ENCODE measurements at regions not wholly inside any gene's neighbourhood (a gene's known extent, or its start where the extent isn't known, plus 50 kb on each side); places are given as distances from the start of the nearest gene placed in this dataset.

- FAIRE-seq, result no peak
- no peak for DNase-seq (ENCODE audit: low spot score in 2 of 2)
Measured at GRCh38 chr17:33469911-33470310, 176.8 kb upstream of the ASIC2 start.

GRCh38 chr17:33473061-33473460 lies 180.0 kb upstream of the ASIC2 start:
- DNase-seq (ENCODE audit: low spot score in 2 of 2), result no peak

GRCh38 chr17:33474789-33475188 lies 181.7 kb upstream of the ASIC2 start:
- FAIRE-seq (no peak), DNase-seq (ENCODE audit: low spot score in 2 of 2) (no peak)

More at GRCh38 chr17:33473061-33473460, 180.0 kb upstream of the ASIC2 start:
- no peak for FAIRE-seq

- DNase-seq (ENCODE audit: low spot score in 2 of 2) (no peak), FAIRE-seq (no peak)
Measured at GRCh38 chr17:33475594-33475993, 182.5 kb upstream of the ASIC2 start.

- FAIRE-seq (no peak), DNase-seq (ENCODE audit: low spot score in 2 of 2) (no peak)
Measured at GRCh38 chr17:33481652-33482051, 188.6 kb upstream of the ASIC2 start.

GRCh38 chr17:33482636-33483035 lies 189.5 kb upstream of the ASIC2 start:
- DNase-seq (ENCODE audit: low spot score in 2 of 2) (no peak), FAIRE-seq (no peak)

- DNase-seq (ENCODE audit: low spot score in 2 of 2) (no peak), FAIRE-seq (no peak)
Measured at GRCh38 chr17:33484559-33484958, 191.5 kb upstream of the ASIC2 start.

- DNase-seq (ENCODE audit: low spot score in 2 of 2), result no peak
- FAIRE-seq, result no peak
Measured at GRCh38 chr17:33486135-33486885, 193.2 kb upstream of the ASIC2 start.

- FAIRE-seq (no peak), DNase-seq (ENCODE audit: low spot score in 2 of 2) (no peak)
Measured at GRCh38 chr17:33487187-33487879, 194.2 kb upstream of the ASIC2 start.

- DNase-seq (ENCODE audit: low spot score in 2 of 2) (no peak), FAIRE-seq (no peak)
Measured at GRCh38 chr17:33491871-33492481, 198.9 kb upstream of the ASIC2 start.

GRCh38 chr17:33492731-33493265 lies 199.7 kb upstream of the ASIC2 start:
- no peak for DNase-seq (ENCODE audit: low spot score in 2 of 2)
- no peak for FAIRE-seq

- no peak for DNase-seq (ENCODE audit: low spot score in 2 of 2)
- no peak for FAIRE-seq
Measured at GRCh38 chr17:33493566-33493965, 200.5 kb upstream of the ASIC2 start.

- FAIRE-seq (no peak), DNase-seq (ENCODE audit: low spot score in 2 of 2) (no peak)
Measured at GRCh38 chr17:33494151-33494550, 201.1 kb upstream of the ASIC2 start.

GRCh38 chr17:33497623-33498022 lies 204.5 kb upstream of the ASIC2 start:
- no peak for FAIRE-seq
- no peak for DNase-seq (ENCODE audit: low spot score in 2 of 2)

GRCh38 chr17:33498069-33498468 lies 205.0 kb upstream of the ASIC2 start:
- DNase-seq (ENCODE audit: low spot score in 2 of 2) (no peak), FAIRE-seq (no peak)

GRCh38 chr17:33499040-33499439 lies 205.9 kb upstream of the ASIC2 start:
- no peak for FAIRE-seq
- DNase-seq (ENCODE audit: low spot score in 2 of 2), result no peak

- FAIRE-seq (no peak), DNase-seq (ENCODE audit: low spot score in 2 of 2) (no peak)
Measured at GRCh38 chr17:33500151-33500550, 207.1 kb upstream of the ASIC2 start.

- no peak for FAIRE-seq
- no peak for DNase-seq (ENCODE audit: low spot score in 2 of 2)
Measured at GRCh38 chr17:33501185-33501584, 208.1 kb upstream of the ASIC2 start.

- FAIRE-seq (no peak), DNase-seq (ENCODE audit: low spot score in 2 of 2) (no peak)
Measured at GRCh38 chr17:33504571-33504970, 211.5 kb upstream of the ASIC2 start.

- DNase-seq (ENCODE audit: low spot score in 2 of 2), result no peak
- no peak for FAIRE-seq
Measured at GRCh38 chr17:33506889-33507650, 214.0 kb upstream of the ASIC2 start.

- DNase-seq (ENCODE audit: low spot score in 2 of 2) (no peak), FAIRE-seq (no peak)
Measured at GRCh38 chr17:33508215-33508614, 215.1 kb upstream of the ASIC2 start.

Measured in frontal cortex (tissue), 3 donors.